ENCODE measurements at regions not wholly inside any gene's neighbourhood (a gene's known extent, or its start where the extent isn't known, plus 50 kb on each side); places are given as distances from the start of the nearest gene placed in this dataset.

GRCh38 chr4:108261026-108261425 is 92.3 kb upstream of the LEF1 start:
- intact Hi-C loops (cut with micrococcal nuclease): no loop called here
- Mint-ChIP-seq H3K27ac (no peak overlapping the region), H3K9me3 (no peaks in the 10 kb centered on the region), H3K4me3 (no peak overlapping the region), H3K36me3 (ENCODE audit: low read depth) (peaks cover 4% of the 10 kb centered on the region), H3K27me3 (no peaks in the 10 kb centered on the region), H3K4me1 (ENCODE audit: low read depth) (no peaks in the 10 kb centered on the region)
- ATAC-seq (no peak), DNase-seq (no peak)
- ChIA-PET CTCF (interaction anchor here (2.0 kb wide), 1 partner anchor 20 kb away, joined by 5 read pairs; no protein-coding TSS in a partner anchor), POLR2A (no interaction called here)
- no peak for TF ChIP-seq CTCF (IDR thresholded peaks at IDR 0.05)

- Mint-ChIP-seq H3K36me3 (ENCODE audit: low read depth) (no peaks in the 10 kb centered on the region), H3K9me3 (no peaks in the 10 kb centered on the region), H3K27ac (no peak overlapping the region), H3K4me3 (no peak overlapping the region), H3K27me3 (no peaks in the 10 kb centered on the region), H3K4me1 (ENCODE audit: low read depth) (no peaks in the 10 kb centered on the region)
- POLR2A ChIA-PET: no interaction called here
- CTCF ChIA-PET: no interaction called here
- ATAC-seq (no peak), DNase-seq (no peak)
- intact Hi-C loops (cut with micrococcal nuclease): no loop called here
- TF ChIP-seq CTCF (IDR thresholded peaks at IDR 0.05): no peak
These were observed 87.8 kb upstream of the LEF1 start for GRCh38 chr4:108256538-108256937.

GRCh38 chr4:108255203-108255747 is 86.5 kb upstream of the LEF1 start:
- no peaks in the 10 kb centered on the region for H3K27me3 Mint-ChIP-seq
- H3K27ac Mint-ChIP-seq: no peak overlapping the region
- CTCF ChIA-PET: interaction anchor here (1.8 kb wide), 1 partner anchor 236 kb away, joined by 4 read pairs; no protein-coding TSS in a partner anchor
- no peaks in the 10 kb centered on the region for H3K4me1 Mint-ChIP-seq (ENCODE audit: low read depth)
- no peak for TF ChIP-seq CTCF (IDR thresholded peaks at IDR 0.05)
- intact Hi-C loops (cut with micrococcal nuclease): no loop called here
- no peaks in the 10 kb centered on the region for H3K36me3 Mint-ChIP-seq (ENCODE audit: low read depth)
- POLR2A ChIA-PET: interaction anchor here (1.3 kb wide), 1 partner anchor 11 kb away, joined by 4 read pairs; no protein-coding TSS in a partner anchor
- DNase-seq (no peak), ATAC-seq (no peak)
- H3K9me3 Mint-ChIP-seq: no peaks in the 10 kb centered on the region
- H3K4me3 Mint-ChIP-seq: no peak overlapping the region

- Mint-ChIP-seq H3K27me3 (no peaks in the 10 kb centered on the region), H3K4me1 (ENCODE audit: low read depth) (peaks cover 5% of the 10 kb centered on the region), H3K4me3 (no peak overlapping the region), H3K27ac (no peak overlapping the region), H3K36me3 (ENCODE audit: low read depth) (peaks cover 8% of the 10 kb centered on the region), H3K9me3 (peaks cover 13% of the 10 kb centered on the region)
- ChIA-PET CTCF (interaction anchor here (1.6 kb wide), 1 partner anchor 13 kb away, joined by 3 read pairs; no protein-coding TSS in a partner anchor), POLR2A (interaction anchor here (1.0 kb wide), 1 partner anchor 10 kb away, joined by 3 read pairs; no protein-coding TSS in a partner anchor)
- DNase-seq: no peak
- ATAC-seq: no peak
- TF ChIP-seq CTCF (IDR thresholded peaks at IDR 0.05): no peak
- intact Hi-C loops (cut with micrococcal nuclease): no loop called here
These were observed 80.7 kb upstream of the LEF1 start for GRCh38 chr4:108249397-108249796.

- ChIA-PET CTCF (interaction anchor here (1.6 kb wide), 1 partner anchor 9 kb away, joined by 5 read pairs; no protein-coding TSS in a partner anchor), POLR2A (interaction anchor here (0.9 to 1.2 kb wide), 2 partner anchors 25 to 38 kb away, joined by 3 read pairs; no protein-coding TSS in a partner anchor)
- intact Hi-C loops (cut with micrococcal nuclease): no loop called here
- no peak overlapping the region for H3K27ac Mint-ChIP-seq
- H3K4me3 Mint-ChIP-seq: no peak overlapping the region
- no peaks in the 10 kb centered on the region for H3K27me3 Mint-ChIP-seq
- ATAC-seq: no peak
- no peak for TF ChIP-seq CTCF (IDR thresholded peaks at IDR 0.05)
- peaks cover 7% of the 10 kb centered on the region for H3K4me1 Mint-ChIP-seq (ENCODE audit: low read depth)
- DNase-seq: no peak
- H3K36me3 Mint-ChIP-seq (ENCODE audit: low read depth): peaks cover 13% of the 10 kb centered on the region
- peaks cover 14% of the 10 kb centered on the region for H3K9me3 Mint-ChIP-seq
These were observed 78.8 kb upstream of the LEF1 start for GRCh38 chr4:108247387-108248049.

All from activated CD8-positive, alpha-beta T cell treated with anti-CD3 and anti-CD28 coated beads for 36 hours (primary cell).